Cardiac muscle cell (in vitro differentiated cells and primary cell): ENCODE measurements at regions not wholly inside any gene's neighbourhood (a gene's known extent, or its start where the extent isn't known, plus 50 kb on each side); places are given as distances from the start of the nearest gene placed in this dataset.

Source experiments
- DNase-seq, 2 donors: peaks; one replicate each; pipeline versions ENCODE4 v3.0.0 to v3.0.0-alpha.2; 2010 to 2017; ENCODE audit warnings: low read depth in 1 of 2, low spot score in 1 of 2
- H3K27ac ChIP-seq: fragments of 200-600 bp; sonication (generic); 2 replicates; pipeline ENCODE4 v1.5.1; 2016
- H3K27me3 ChIP-seq: fragments of 200-600 bp; sonication (generic); 2 replicates; pipeline ENCODE4 v1.6.0; 2016; ENCODE audit warnings: control low read depth
- H3K36me3 ChIP-seq: fragments of 200-600 bp; sonication (generic); 2 replicates; pipeline ENCODE4 v1.5.1; 2016; ENCODE audit warnings: control low read depth
- H3K4me1 ChIP-seq: fragments of 200-600 bp; sonication (generic); 2 replicates; pipeline ENCODE4 v1.8.1; 2017; ENCODE audit warnings: low read depth, mild to moderate bottlenecking, mixed run types
- H3K4me3 ChIP-seq: fragments of 200-600 bp; sonication (generic); 2 replicates; pipeline ENCODE4 v1.5.1; 2016; ENCODE audit warnings: mild to moderate bottlenecking
- H3K9me3 ChIP-seq: fragments of 200-600 bp; sonication (generic); 2 replicates; pipeline ENCODE4 v1.5.1; 2017; ENCODE audit warnings: low read depth, mild to moderate bottlenecking, control low read depth
- TF ChIP-seq, protein P1 (sequence below): IDR thresholded peaks from 2 replicates; pipeline ENCODE4 v1.5.1; 2012; ENCODE audit warnings: low read depth, mild to moderate bottlenecking, low read length

DNA sequence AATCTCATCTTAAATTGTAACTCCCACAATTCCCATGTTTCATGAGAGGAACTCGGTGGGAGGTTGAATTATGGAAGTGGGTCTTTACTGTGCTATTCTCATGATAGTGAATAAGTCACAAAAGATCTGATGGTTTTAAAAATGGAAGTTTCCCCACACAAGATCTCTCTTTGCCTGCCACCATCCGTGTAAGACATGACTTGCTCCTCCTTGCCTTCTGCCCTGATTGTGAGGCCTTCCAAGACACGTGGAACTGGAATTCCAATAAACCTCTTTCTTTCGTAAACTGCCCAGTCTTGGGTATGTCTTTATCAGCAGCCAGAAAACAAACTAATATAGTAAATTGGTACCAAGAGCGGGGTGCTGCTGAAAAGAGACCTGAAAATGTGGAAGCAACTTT is 761.6 kb upstream of the RGS18 start:
- Histone ChIP-seq H3K4me3 (no peak overlapping the region), H3K27me3 (no peaks in the 10 kb centered on the region), H3K27ac (no peak overlapping the region), H3K36me3 (no peaks in the 10 kb centered on the region), H3K4me1 (no peaks in the 10 kb centered on the region), H3K9me3 (no peaks in the 10 kb centered on the region)
- TF ChIP-seq, protein P1, sequence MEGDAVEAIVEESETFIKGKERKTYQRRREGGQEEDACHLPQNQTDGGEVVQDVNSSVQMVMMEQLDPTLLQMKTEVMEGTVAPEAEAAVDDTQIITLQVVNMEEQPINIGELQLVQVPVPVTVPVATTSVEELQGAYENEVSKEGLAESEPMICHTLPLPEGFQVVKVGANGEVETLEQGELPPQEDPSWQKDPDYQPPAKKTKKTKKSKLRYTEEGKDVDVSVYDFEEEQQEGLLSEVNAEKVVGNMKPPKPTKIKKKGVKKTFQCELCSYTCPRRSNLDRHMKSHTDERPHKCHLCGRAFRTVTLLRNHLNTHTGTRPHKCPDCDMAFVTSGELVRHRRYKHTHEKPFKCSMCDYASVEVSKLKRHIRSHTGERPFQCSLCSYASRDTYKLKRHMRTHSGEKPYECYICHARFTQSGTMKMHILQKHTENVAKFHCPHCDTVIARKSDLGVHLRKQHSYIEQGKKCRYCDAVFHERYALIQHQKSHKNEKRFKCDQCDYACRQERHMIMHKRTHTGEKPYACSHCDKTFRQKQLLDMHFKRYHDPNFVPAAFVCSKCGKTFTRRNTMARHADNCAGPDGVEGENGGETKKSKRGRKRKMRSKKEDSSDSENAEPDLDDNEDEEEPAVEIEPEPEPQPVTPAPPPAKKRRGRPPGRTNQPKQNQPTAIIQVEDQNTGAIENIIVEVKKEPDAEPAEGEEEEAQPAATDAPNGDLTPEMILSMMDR, result no peak
- DNase-seq, result no peak

DNA sequence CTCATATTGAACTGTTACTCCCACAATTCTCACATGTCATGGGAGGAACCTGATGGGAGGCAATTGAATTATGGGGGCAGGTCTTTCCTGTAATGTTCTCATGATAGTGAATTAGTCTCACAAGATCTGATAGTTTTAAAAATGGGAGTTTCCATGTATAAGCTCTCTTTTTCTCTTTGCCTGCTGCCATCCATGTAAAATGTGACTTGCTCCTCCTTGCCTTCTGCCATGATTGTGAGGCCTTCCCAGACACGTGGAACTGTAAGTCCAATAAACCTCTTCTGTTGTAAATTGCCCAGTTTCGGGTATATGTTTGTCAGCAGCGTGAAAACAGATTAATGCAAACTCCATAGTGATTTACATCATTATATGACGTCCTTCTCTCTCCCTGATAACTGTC is 759.7 kb upstream of the RGS18 start:
- no peaks in the 10 kb centered on the region for H3K9me3 ChIP-seq
- no peak for DNase-seq
- no peak overlapping the region for H3K4me3 ChIP-seq
- H3K27me3 ChIP-seq, result no peaks in the 10 kb centered on the region
- TF ChIP-seq, protein P1, result no peak
- H3K27ac ChIP-seq, result no peak overlapping the region
- no peaks in the 10 kb centered on the region for H3K4me1 ChIP-seq
- no peaks in the 10 kb centered on the region for H3K36me3 ChIP-seq

DNA sequence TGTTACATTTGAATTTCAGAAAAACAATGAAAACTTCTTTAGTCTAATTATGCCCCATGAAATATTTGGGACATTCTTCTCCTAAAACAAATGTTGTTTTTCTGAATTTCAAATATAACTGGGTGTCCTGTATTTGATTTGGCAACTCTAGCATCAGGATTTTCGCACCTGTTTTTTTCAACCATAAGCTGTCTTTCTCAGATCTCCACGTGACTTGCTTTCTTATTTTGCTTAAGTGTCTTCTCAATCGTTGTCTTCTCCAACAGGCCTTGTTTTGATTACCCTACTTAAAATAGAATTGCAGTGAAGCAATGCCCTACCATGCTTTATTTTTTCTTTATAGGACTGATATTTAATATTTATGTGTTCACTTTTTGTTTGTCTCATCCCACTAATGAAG is 752.8 kb upstream of the RGS18 start:
- Histone ChIP-seq H3K4me1 (peaks cover 20% of the 10 kb centered on the region), H3K27me3 (no peaks in the 10 kb centered on the region), H3K27ac (peak overlapping the region; percentile 34), H3K9me3 (no peaks in the 10 kb centered on the region), H3K4me3 (no peak overlapping the region), H3K36me3 (no peaks in the 10 kb centered on the region)
- no peak for DNase-seq
- TF ChIP-seq, protein P1, result no peak

DNA sequence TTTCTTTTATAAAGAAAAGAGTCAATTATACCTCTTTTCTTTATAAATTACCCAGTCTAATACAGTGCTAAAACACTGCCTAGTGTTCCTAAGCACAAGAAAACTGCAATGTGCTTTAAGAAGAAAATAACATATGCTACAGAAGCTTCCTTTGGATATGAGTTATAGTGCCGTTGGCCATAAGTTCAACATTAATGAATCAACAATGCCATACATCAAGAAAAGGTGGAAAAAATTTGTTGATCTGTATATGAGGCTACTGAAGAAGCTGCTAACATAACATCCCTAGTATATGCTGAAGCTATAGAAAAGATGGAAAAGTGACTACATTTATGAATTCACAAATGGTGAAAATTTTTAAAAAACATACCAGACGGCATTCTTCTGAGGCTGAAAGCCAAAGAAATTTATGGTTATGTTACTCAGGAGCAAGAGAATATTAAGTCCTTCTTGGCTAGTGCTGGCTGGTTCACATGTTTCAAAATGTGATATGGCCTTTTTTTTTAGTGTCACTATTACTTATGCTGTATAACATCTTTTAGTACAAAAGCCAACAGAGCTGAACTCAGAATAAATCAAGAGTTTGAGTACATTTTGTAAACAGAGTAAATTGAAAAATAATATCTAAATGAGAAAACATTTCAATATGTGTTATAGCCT is 743.2 kb upstream of the RGS18 start:
- DNase-seq, result no peak
- H3K27me3 ChIP-seq, result no peaks in the 10 kb centered on the region
- no peaks in the 10 kb centered on the region for H3K36me3 ChIP-seq
- no peaks in the 10 kb centered on the region for H3K4me1 ChIP-seq
- TF ChIP-seq, protein P1, result no peak
- H3K27ac ChIP-seq, result no peak overlapping the region
- no peak overlapping the region for H3K4me3 ChIP-seq
- no peaks in the 10 kb centered on the region for H3K9me3 ChIP-seq

DNA sequence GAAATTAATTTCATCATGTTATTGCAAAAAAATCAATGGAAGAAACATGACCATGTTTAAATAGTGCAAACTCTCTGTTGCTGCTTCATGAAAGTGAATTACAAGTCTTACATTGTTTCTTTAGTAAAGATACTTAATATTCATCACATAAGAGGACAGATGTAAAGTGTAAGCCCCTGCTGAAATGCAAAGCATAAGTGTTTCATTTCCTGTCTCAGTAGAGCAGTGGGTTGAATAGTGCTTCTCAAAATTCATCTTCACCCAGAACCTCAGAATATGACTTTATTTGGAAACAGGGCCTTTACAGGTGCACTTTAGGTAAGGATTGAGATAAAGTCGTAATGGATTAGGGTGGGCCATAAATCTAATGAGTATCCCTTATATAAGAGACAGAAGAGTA is 738.4 kb upstream of the RGS18 start:
- Histone ChIP-seq H3K9me3 (no peaks in the 10 kb centered on the region), H3K27me3 (no peaks in the 10 kb centered on the region), H3K36me3 (no peaks in the 10 kb centered on the region), H3K4me3 (no peak overlapping the region), H3K4me1 (no peaks in the 10 kb centered on the region), H3K27ac (no peak overlapping the region)
- TF ChIP-seq, protein P1, result no peak
- no peak for DNase-seq
